ENCODE measurements at regions not wholly inside any gene's neighbourhood (a gene's known extent, or its start where the extent isn't known, plus 50 kb on each side); places are given as distances from the start of the nearest gene placed in this dataset.

- intact Hi-C loops (cut with DNase I) = no loop called here
- peaks cover 69% of the 10 kb centered on the region for H3K4me1 ChIP-seq
These were observed 188.7 kb upstream of the PPP1R3A start for GRCh38 chr7:114107522-114107921.

GRCh38 chr7:114104035-114104434, 185.2 kb upstream of the PPP1R3A start:
- ATAC-seq (no peak), DNase-seq (no peak)
- Histone ChIP-seq H3K27me3 (ENCODE audit: insufficient read depth in 3 of 3, low read length in 2 of 3) (no peaks in the 10 kb centered on the region), H3K4me1 (peaks cover 72% of the 10 kb centered on the region), H3K9me3 (no peaks in the 10 kb centered on the region), H3K4me3 (no peak overlapping the region), H3K36me3 (ENCODE audit: insufficient read depth in 1 of 2, low read depth in 1 of 2) (no peaks in the 10 kb centered on the region), H3K27ac (no peak overlapping the region)
- intact Hi-C loops (cut with DNase I) = no loop called here
- TF ChIP-seq, protein P1, sequence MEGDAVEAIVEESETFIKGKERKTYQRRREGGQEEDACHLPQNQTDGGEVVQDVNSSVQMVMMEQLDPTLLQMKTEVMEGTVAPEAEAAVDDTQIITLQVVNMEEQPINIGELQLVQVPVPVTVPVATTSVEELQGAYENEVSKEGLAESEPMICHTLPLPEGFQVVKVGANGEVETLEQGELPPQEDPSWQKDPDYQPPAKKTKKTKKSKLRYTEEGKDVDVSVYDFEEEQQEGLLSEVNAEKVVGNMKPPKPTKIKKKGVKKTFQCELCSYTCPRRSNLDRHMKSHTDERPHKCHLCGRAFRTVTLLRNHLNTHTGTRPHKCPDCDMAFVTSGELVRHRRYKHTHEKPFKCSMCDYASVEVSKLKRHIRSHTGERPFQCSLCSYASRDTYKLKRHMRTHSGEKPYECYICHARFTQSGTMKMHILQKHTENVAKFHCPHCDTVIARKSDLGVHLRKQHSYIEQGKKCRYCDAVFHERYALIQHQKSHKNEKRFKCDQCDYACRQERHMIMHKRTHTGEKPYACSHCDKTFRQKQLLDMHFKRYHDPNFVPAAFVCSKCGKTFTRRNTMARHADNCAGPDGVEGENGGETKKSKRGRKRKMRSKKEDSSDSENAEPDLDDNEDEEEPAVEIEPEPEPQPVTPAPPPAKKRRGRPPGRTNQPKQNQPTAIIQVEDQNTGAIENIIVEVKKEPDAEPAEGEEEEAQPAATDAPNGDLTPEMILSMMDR (IDR thresholded peaks at IDR 0.05) = no peak
- 89 to 92% (median 90%) methylated on average over 1 of the region's 1 CpG for WGBS, 3 donors

More at GRCh38 chr7:114107522-114107921, 188.7 kb upstream of the PPP1R3A start:
- Histone ChIP-seq H3K27ac (no peak overlapping the region), H3K9me3 (no peaks in the 10 kb centered on the region), H3K4me3 (peak overlapping the region; percentile 23), H3K27me3 (ENCODE audit: insufficient read depth in 3 of 3, low read length in 2 of 3) (no peaks in the 10 kb centered on the region), H3K36me3 (ENCODE audit: insufficient read depth in 1 of 2, low read depth in 1 of 2) (no peaks in the 10 kb centered on the region)
- no peak for DNase-seq
- TF ChIP-seq, protein P1 (IDR thresholded peaks at IDR 0.05) = no peak
- 39 to 50% (median 44%) methylated on average over 2 of the region's 2 CpGs for WGBS, 3 donors
- peak in 1 of 4 donors; percentile 14 for ATAC-seq

- intact Hi-C loops (cut with DNase I) = no loop called here
- TF ChIP-seq, protein P1 (IDR thresholded peaks at IDR 0.05) = no peak
- ATAC-seq (no peak), DNase-seq (no peak)
- WGBS, 3 donors = 82 to 91% (median 82%) methylated on average over 2 of the region's 2 CpGs
- H3K27ac ChIP-seq = no peak overlapping the region
- no peak overlapping the region for H3K4me3 ChIP-seq
- peaks cover 64% of the 10 kb centered on the region for H3K4me1 ChIP-seq
- H3K27me3 ChIP-seq (ENCODE audit: insufficient read depth in 3 of 3, low read length in 2 of 3) = no peaks in the 10 kb centered on the region
- H3K9me3 ChIP-seq = no peaks in the 10 kb centered on the region
- no peaks in the 10 kb centered on the region for H3K36me3 ChIP-seq (ENCODE audit: insufficient read depth in 1 of 2, low read depth in 1 of 2)
These were observed 184.2 kb upstream of the PPP1R3A start for GRCh38 chr7:114102996-114103395.

DNA sequence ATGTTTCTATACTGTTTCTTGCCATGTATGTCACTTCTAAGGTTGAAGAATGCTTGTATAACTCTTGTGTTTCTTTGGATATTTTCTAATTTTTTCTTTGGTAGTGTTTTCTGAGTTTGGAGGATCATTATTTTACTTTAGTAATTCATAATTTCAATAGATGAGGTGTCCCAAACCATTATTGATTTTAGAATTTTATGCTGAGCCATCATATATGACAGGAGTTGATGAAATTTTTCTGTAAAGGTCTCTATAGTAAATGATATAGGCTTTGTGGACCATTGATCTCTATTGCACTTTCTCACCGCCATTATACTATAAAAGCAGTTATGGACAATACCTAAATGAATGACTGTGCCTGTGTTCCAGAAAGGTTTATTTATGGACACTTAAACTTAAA, 183.3 kb upstream of the PPP1R3A start:
- Histone ChIP-seq H3K4me3 (no peak overlapping the region), H3K9me3 (no peaks in the 10 kb centered on the region), H3K27me3 (ENCODE audit: insufficient read depth in 3 of 3, low read length in 2 of 3) (no peaks in the 10 kb centered on the region), H3K4me1 (peaks cover 59% of the 10 kb centered on the region), H3K36me3 (ENCODE audit: insufficient read depth in 1 of 2, low read depth in 1 of 2) (no peaks in the 10 kb centered on the region), H3K27ac (no peak overlapping the region)
- intact Hi-C loops (cut with DNase I) = no loop called here
- TF ChIP-seq, protein P1 (IDR thresholded peaks at IDR 0.05) = no peak
- WGBS, 3 donors = 97 to 98% (median 97%) methylated on average over 1 of the region's 1 CpG
- ATAC-seq (no peak), DNase-seq (no peak)

GRCh38 chr7:114100810-114101209, 182.0 kb upstream of the PPP1R3A start:
- no peaks in the 10 kb centered on the region for H3K36me3 ChIP-seq (ENCODE audit: insufficient read depth in 1 of 2, low read depth in 1 of 2)
- no peaks in the 10 kb centered on the region for H3K9me3 ChIP-seq
- no peaks in the 10 kb centered on the region for H3K27me3 ChIP-seq (ENCODE audit: insufficient read depth in 3 of 3, low read length in 2 of 3)
- peaks cover 51% of the 10 kb centered on the region for H3K4me1 ChIP-seq
- ATAC-seq (peak in 1 of 4 donors; percentile 22), DNase-seq (no peak)
- TF ChIP-seq, protein P1 (IDR thresholded peaks at IDR 0.05) = no peak
- peak overlapping the region; percentile 60 for H3K27ac ChIP-seq
- no peak overlapping the region for H3K4me3 ChIP-seq
- intact Hi-C loops (cut with DNase I) = no loop called here

Data from psoas muscle (tissue), 7 donors.